ENCODE measurements at regions not wholly inside any gene's neighbourhood (a gene's known extent, or its start where the extent isn't known, plus 50 kb on each side); places are given as distances from the start of the nearest gene placed in this dataset.

- DNase-seq, result no peak
- no peaks in the 10 kb centered on the region for H3K9me3 ChIP-seq
- intact Hi-C loops (cut with DNase I; ENCODE audit: low total_unique reads), result no loop called here
- no peaks in the 10 kb centered on the region for H3K27me3 ChIP-seq
- no peak overlapping the region for H3K4me3 ChIP-seq
- no peaks in the 10 kb centered on the region for H3K36me3 ChIP-seq
- no peak overlapping the region for H3K27ac ChIP-seq
- peaks cover 0 to 6% (median 2%) of the 10 kb centered on the region in 4 donors for H3K4me1 ChIP-seq
- no peak for TF ChIP-seq CTCF (IDR thresholded peaks at IDR 0.05)
Measured at GRCh38 chr2:157184161-157184895, 73.2 kb upstream of the GALNT5 start.

GRCh38 chr2:157185476-157186227 is 71.9 kb upstream of the GALNT5 start:
- TF ChIP-seq CTCF (IDR thresholded peaks at IDR 0.05), result no peak
- Histone ChIP-seq H3K36me3 (no peaks in the 10 kb centered on the region), H3K9me3 (no peaks in the 10 kb centered on the region), H3K4me1 (peaks cover 0 to 6% (median 2%) of the 10 kb centered on the region in 4 donors), H3K27ac (no peak overlapping the region), H3K4me3 (no peak overlapping the region), H3K27me3 (no peaks in the 10 kb centered on the region)
- intact Hi-C loops (cut with DNase I; ENCODE audit: low total_unique reads), result no loop called here
- no peak for DNase-seq

GRCh38 chr2:157190151-157190550 is 67.4 kb upstream of the GALNT5 start:
- no peak for TF ChIP-seq CTCF (IDR thresholded peaks at IDR 0.05)
- H3K27me3 ChIP-seq, result no peaks in the 10 kb centered on the region
- no peak overlapping the region for H3K27ac ChIP-seq
- H3K4me1 ChIP-seq, result no peaks in the 10 kb centered on the region
- DNase-seq, result no peak
- no peaks in the 10 kb centered on the region for H3K36me3 ChIP-seq
- intact Hi-C loops (cut with DNase I; ENCODE audit: low total_unique reads), result no loop called here
- no peaks in the 10 kb centered on the region for H3K9me3 ChIP-seq
- H3K4me3 ChIP-seq, result no peak overlapping the region

- intact Hi-C loops (cut with DNase I; ENCODE audit: low total_unique reads), result no loop called here
- DNase-seq, result no peak
- Histone ChIP-seq H3K27ac (no peak overlapping the region), H3K36me3 (no peaks in the 10 kb centered on the region), H3K9me3 (no peaks in the 10 kb centered on the region), H3K4me1 (no peaks in the 10 kb centered on the region), H3K4me3 (no peak overlapping the region), H3K27me3 (no peaks in the 10 kb centered on the region)
- no peak for TF ChIP-seq CTCF (IDR thresholded peaks at IDR 0.05)
Measured at GRCh38 chr2:157191186-157191585, 66.3 kb upstream of the GALNT5 start.

- Histone ChIP-seq H3K27ac (no peak overlapping the region), H3K27me3 (no peaks in the 10 kb centered on the region), H3K9me3 (no peaks in the 10 kb centered on the region), H3K4me3 (no peak overlapping the region), H3K4me1 (no peaks in the 10 kb centered on the region), H3K36me3 (no peaks in the 10 kb centered on the region)
- DNase-seq, result no peak
- intact Hi-C loops (cut with DNase I; ENCODE audit: low total_unique reads), result no loop called here
- TF ChIP-seq CTCF (IDR thresholded peaks at IDR 0.05), result no peak
Measured at GRCh38 chr2:157192445-157193423, 64.8 kb upstream of the GALNT5 start.
